ENCODE measurements at regions not wholly inside any gene's neighbourhood (a gene's known extent, or its start where the extent isn't known, plus 50 kb on each side); places are given as distances from the start of the nearest gene placed in this dataset.

- TF ChIP-seq ATF3 (IDR thresholded peaks at IDR 0.05) = no peak
- no peak for TF ChIP-seq CTCF (IDR thresholded peaks at IDR 0.05; ENCODE audit: low read depth, low read length, missing input control)
- TF ChIP-seq NR2F2 (IDR thresholded peaks at IDR 0.05) = no peak
- no peak for TF ChIP-seq JUND (IDR thresholded peaks at IDR 0.05)
- no peak for TF ChIP-seq HNF4G (IDR thresholded peaks at IDR 0.05)
Observed at GRCh38 chr6:48889429-48889828, 573.6 kb downstream of the MMUT start (continued).

- no peak overlapping the region for H3K4me3 ChIP-seq (ENCODE audit: low read depth in 1 of 3, low read length in 3 of 3)
- no peaks in the 10 kb centered on the region for H3K36me3 ChIP-seq (ENCODE audit: control insufficient read depth in 4 of 4, insufficient read depth in 3 of 4, low read depth in 1 of 4, low read length in 3 of 4)
- no peak for TF ChIP-seq YY1 (IDR thresholded peaks at IDR 0.05)
- no peak for TF ChIP-seq MAX (IDR thresholded peaks at IDR 0.05)
- no peak for TF ChIP-seq TAF1 (conservative IDR thresholded peaks at IDR 0.05)
- no peak for TF ChIP-seq RXRA (IDR thresholded peaks at IDR 0.05)
- no peak for TF ChIP-seq REST (IDR thresholded peaks at IDR 0.05)
- TF ChIP-seq EGR1 (IDR thresholded peaks at IDR 0.05; ENCODE audit: low read depth in 2 of 2) = no peak
- no peak for TF ChIP-seq GABPA (IDR thresholded peaks at IDR 0.05 in 1 of 2, conservative IDR thresholded peaks at IDR 0.05 in 1 of 2)
- TF ChIP-seq JUND (IDR thresholded peaks at IDR 0.05) = no peak
- no peak for TF ChIP-seq HNF4G (IDR thresholded peaks at IDR 0.05)
- no peak for TF ChIP-seq CTCF (IDR thresholded peaks at IDR 0.05; ENCODE audit: low read depth, low read length, missing input control)
- TF ChIP-seq FOXA1 (IDR thresholded peaks at IDR 0.05) = no peak
- no peak for TF ChIP-seq NR2F2 (IDR thresholded peaks at IDR 0.05)
- TF ChIP-seq FOXA2 (IDR thresholded peaks at IDR 0.05) = no peak
- no peak for TF ChIP-seq HNF4A (conservative IDR thresholded peaks at IDR 0.05)
- no peak for TF ChIP-seq SP1 (IDR thresholded peaks at IDR 0.05)
- TF ChIP-seq RAD21 (IDR thresholded peaks at IDR 0.05) = no peak
- H3K27ac ChIP-seq (ENCODE audit: low read depth in 1 of 2, low read length in 2 of 2) = no peak overlapping the region
- no peaks in the 10 kb centered on the region for H3K4me1 ChIP-seq (ENCODE audit: control insufficient read depth in 4 of 4, insufficient read depth in 4 of 4, low read length in 3 of 4)
- H3K27me3 ChIP-seq (ENCODE audit: control insufficient read depth in 4 of 4, insufficient read depth in 4 of 4, low read length in 3 of 4) = no peaks in the 10 kb centered on the region
- DNase-seq (ENCODE audit: low spot score) = no peak
- H3K9ac ChIP-seq (ENCODE audit: low read depth in 1 of 2, low read length in 2 of 2) = no peak overlapping the region
- no peaks in the 10 kb centered on the region for H3K9me3 ChIP-seq (ENCODE audit: control insufficient read depth in 4 of 4, low read length in 3 of 4)
Observed at GRCh38 chr6:48883116-48883515, 579.9 kb downstream of the MMUT start.

Measured in liver (tissue), 7 donors.